ENCODE measurements at regions not wholly inside any gene's neighbourhood (a gene's known extent, or its start where the extent isn't known, plus 50 kb on each side); places are given as distances from the start of the nearest gene placed in this dataset.

GRCh38 chr9:107983762-107984161 is 494.2 kb upstream of the KLF4 start:
- no peak for DNase-seq
- H3K36me3 ChIP-seq (replicated peaks; ENCODE audit: control insufficient read depth, insufficient read depth, low read length), result no peaks in the 10 kb centered on the region
- H3K4me3 ChIP-seq (ENCODE audit: insufficient read depth, low read depth, low read length), result no peak overlapping the region
- no peaks in the 10 kb centered on the region for H3K27me3 ChIP-seq (ENCODE audit: control insufficient read depth, insufficient read depth, low read length)

GRCh38 chr9:107983181-107983603 is 493.6 kb upstream of the KLF4 start:
- no peak for DNase-seq
- H3K4me3 ChIP-seq (ENCODE audit: insufficient read depth, low read depth, low read length), result no peak overlapping the region
- H3K36me3 ChIP-seq (replicated peaks; ENCODE audit: control insufficient read depth, insufficient read depth, low read length), result no peaks in the 10 kb centered on the region
- H3K27me3 ChIP-seq (ENCODE audit: control insufficient read depth, insufficient read depth, low read length), result no peaks in the 10 kb centered on the region

- H3K4me3 ChIP-seq (ENCODE audit: insufficient read depth, low read depth, low read length), result no peak overlapping the region
- DNase-seq, result no peak
- H3K27me3 ChIP-seq (ENCODE audit: control insufficient read depth, insufficient read depth, low read length), result no peaks in the 10 kb centered on the region
- no peaks in the 10 kb centered on the region for H3K36me3 ChIP-seq (replicated peaks; ENCODE audit: control insufficient read depth, insufficient read depth, low read length)
Measured at GRCh38 chr9:107982745-107983144, 493.2 kb upstream of the KLF4 start.

DNA sequence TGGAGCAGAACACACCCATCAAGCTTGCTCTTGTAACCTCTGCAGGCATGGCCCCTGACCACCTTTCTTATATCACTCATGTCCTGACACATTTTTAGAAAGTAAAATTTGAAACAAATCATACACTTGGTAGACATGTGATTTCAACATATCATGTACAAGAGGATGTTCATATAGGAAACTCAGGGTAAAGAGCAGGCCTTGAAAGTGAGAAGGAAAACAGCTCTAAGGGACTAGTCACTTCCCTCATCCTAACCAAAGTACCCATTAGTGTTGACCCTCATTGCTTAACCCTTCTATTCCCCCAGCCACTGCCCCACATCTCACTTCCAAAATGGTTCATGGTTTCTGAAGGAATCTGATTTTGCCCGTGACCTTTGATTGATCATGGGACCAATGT is 492.4 kb upstream of the KLF4 start:
- no peak for DNase-seq
- H3K36me3 ChIP-seq (replicated peaks; ENCODE audit: control insufficient read depth, insufficient read depth, low read length), result no peaks in the 10 kb centered on the region
- H3K4me3 ChIP-seq (ENCODE audit: insufficient read depth, low read depth, low read length), result no peak overlapping the region
- H3K27me3 ChIP-seq (ENCODE audit: control insufficient read depth, insufficient read depth, low read length), result no peaks in the 10 kb centered on the region

GRCh38 chr9:107980984-107981383 is 491.4 kb upstream of the KLF4 start:
- Histone ChIP-seq H3K36me3 (replicated peaks; ENCODE audit: control insufficient read depth, insufficient read depth, low read length) (no peaks in the 10 kb centered on the region), H3K4me3 (ENCODE audit: insufficient read depth, low read depth, low read length) (no peak overlapping the region), H3K27me3 (ENCODE audit: control insufficient read depth, insufficient read depth, low read length) (no peaks in the 10 kb centered on the region)
- DNase-seq, result no peak

DNA sequence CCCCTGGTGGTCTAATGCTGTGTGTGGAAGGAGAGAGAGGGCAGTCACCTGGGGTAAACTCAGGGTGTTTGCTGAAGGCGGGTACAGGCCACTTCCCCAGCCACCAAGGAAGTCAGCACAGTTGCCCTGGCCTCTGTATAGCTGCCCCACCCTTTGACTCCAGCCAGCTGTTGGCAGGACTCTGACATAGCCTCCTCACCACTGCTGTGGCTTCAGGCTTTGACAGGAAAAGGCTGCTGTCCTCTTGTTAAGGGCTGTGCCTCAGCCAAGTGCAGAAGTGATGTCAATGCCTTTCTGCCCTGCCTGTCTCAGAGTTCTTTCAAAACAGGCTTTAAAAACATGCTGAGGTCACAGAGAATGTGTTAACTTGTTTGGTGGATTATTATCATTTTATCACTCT is 487.2 kb upstream of the KLF4 start:
- Histone ChIP-seq H3K4me3 (ENCODE audit: insufficient read depth, low read depth, low read length) (no peak overlapping the region), H3K36me3 (replicated peaks; ENCODE audit: control insufficient read depth, insufficient read depth, low read length) (no peaks in the 10 kb centered on the region), H3K27me3 (ENCODE audit: control insufficient read depth, insufficient read depth, low read length) (no peaks in the 10 kb centered on the region)
- no peak for DNase-seq

GRCh38 chr9:107975426-107976010 is 485.9 kb upstream of the KLF4 start:
- Histone ChIP-seq H3K27me3 (ENCODE audit: control insufficient read depth, insufficient read depth, low read length) (no peaks in the 10 kb centered on the region), H3K4me3 (ENCODE audit: insufficient read depth, low read depth, low read length) (no peak overlapping the region)
- DNase-seq, result no peak

DNA sequence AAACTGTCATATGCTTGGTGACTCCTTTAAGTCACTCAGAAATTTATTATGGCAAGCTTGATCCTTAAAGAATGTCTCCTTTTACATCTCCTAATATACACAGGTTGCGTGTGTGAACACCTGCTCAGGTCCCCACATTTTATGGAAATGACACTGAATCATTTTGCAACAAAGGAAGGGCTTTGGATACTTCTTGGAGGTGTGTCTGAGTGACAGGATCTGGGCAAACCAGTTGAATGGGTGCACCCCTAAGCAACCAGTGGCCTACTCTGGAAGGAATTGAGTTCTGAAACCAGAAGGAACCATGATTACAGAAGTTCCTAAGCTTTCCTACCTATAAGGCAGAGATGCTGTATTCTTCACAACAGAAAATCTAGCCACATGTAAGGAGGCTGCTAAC is 483.9 kb upstream of the KLF4 start:
- H3K27me3 ChIP-seq (ENCODE audit: control insufficient read depth, insufficient read depth, low read length), result no peaks in the 10 kb centered on the region
- H3K36me3 ChIP-seq (replicated peaks; ENCODE audit: control insufficient read depth, insufficient read depth, low read length), result no peaks in the 10 kb centered on the region
- no peak overlapping the region for H3K4me3 ChIP-seq (ENCODE audit: insufficient read depth, low read depth, low read length)
- no peak for DNase-seq

More at GRCh38 chr9:107975426-107976010, 485.9 kb upstream of the KLF4 start:
- H3K36me3 ChIP-seq (replicated peaks; ENCODE audit: control insufficient read depth, insufficient read depth, low read length), result no peaks in the 10 kb centered on the region

DNA sequence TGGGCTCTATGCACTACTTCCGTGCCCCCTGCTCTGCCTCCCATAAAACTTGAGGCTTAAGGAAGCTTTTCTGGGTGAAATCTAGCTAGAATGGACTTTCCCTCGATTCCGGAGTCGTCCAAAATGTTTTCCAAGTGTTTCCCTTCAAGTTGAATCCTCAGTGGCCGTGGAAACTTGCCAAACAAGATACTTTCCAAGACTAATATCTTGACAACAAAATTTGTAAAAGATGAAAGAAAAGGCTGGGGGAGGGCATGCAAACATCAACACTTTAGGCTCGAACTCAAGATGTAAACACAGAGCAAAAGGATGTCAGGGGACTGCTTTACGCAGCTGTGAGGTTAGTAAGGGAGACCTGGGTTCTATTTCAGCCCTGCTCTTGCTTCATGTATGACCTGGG is 482.8 kb upstream of the KLF4 start:
- Histone ChIP-seq H3K36me3 (replicated peaks; ENCODE audit: control insufficient read depth, insufficient read depth, low read length) (no peaks in the 10 kb centered on the region), H3K4me3 (ENCODE audit: insufficient read depth, low read depth, low read length) (no peak overlapping the region), H3K27me3 (ENCODE audit: control insufficient read depth, insufficient read depth, low read length) (no peaks in the 10 kb centered on the region)
- no peak for DNase-seq

- DNase-seq, result no peak
- Histone ChIP-seq H3K36me3 (replicated peaks; ENCODE audit: control insufficient read depth, insufficient read depth, low read length) (no peaks in the 10 kb centered on the region), H3K4me3 (ENCODE audit: insufficient read depth, low read depth, low read length) (no peak overlapping the region), H3K27me3 (ENCODE audit: control insufficient read depth, insufficient read depth, low read length) (no peaks in the 10 kb centered on the region; the same call in 1 of the 2 replicates)
Measured at GRCh38 chr9:107971241-107971640, 481.7 kb upstream of the KLF4 start.

DNA sequence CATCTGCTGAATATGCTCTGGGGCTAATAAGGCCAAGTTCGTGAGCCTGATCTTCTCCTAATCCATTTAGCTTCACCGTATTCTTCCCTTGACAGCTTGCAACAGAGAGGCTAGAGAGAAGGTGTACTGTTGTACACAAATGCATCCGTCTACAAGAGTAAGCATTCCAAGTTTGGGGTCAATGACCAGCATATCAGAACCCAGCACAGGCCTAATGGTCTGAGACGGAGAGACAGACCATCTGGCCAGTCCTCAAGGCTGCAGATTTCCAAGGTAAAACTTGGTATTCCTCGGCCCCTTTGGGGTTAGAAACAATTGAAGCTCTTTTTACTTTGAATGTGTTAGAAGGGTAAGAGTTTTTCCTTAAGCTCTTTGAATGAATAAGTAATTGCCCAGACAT is 481.2 kb upstream of the KLF4 start:
- H3K27me3 ChIP-seq (ENCODE audit: control insufficient read depth, insufficient read depth, low read length), result no peaks in the 10 kb centered on the region; the same call in 1 of the 2 replicates
- DNase-seq, result no peak
- H3K36me3 ChIP-seq (replicated peaks; ENCODE audit: control insufficient read depth, insufficient read depth, low read length), result no peaks in the 10 kb centered on the region
- H3K4me3 ChIP-seq (ENCODE audit: insufficient read depth, low read depth, low read length), result no peak overlapping the region

DNA sequence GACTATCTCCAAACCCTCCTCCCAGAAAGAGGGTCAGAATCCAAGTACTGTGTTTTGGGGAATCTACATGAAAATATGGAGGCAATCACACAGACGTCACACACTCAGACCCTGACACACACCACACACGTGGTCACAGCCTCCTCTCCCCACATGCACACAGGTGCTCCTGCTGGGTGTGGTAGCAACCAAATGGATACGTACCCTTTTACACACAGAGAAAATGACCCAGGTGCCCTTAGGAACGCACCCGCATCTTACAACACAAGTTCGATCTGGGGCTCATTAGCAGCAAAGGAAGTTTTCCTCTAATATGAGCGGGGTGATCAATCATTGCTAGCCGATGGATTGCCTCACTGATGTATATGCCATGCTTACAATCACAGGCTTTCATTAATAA is 480.2 kb upstream of the KLF4 start:
- H3K4me3 ChIP-seq (ENCODE audit: insufficient read depth, low read depth, low read length), result no peak overlapping the region
- DNase-seq, result no peak
- H3K36me3 ChIP-seq (replicated peaks; ENCODE audit: control insufficient read depth, insufficient read depth, low read length), result no peaks in the 10 kb centered on the region
- no peaks in the 10 kb centered on the region; the same call in 1 of the 2 replicates for H3K27me3 ChIP-seq (ENCODE audit: control insufficient read depth, insufficient read depth, low read length)

- no peak for DNase-seq
- Histone ChIP-seq H3K27me3 (ENCODE audit: control insufficient read depth, insufficient read depth, low read length) (no peaks in the 10 kb centered on the region; the same call in 1 of the 2 replicates), H3K36me3 (replicated peaks; ENCODE audit: control insufficient read depth, insufficient read depth, low read length) (no peaks in the 10 kb centered on the region), H3K4me3 (ENCODE audit: insufficient read depth, low read depth, low read length) (no peak overlapping the region)
Measured at GRCh38 chr9:107969141-107969540, 479.6 kb upstream of the KLF4 start.

GRCh38 chr9:107963246-107963645 is 473.7 kb upstream of the KLF4 start:
- DNase-seq, result no peak
- no peak overlapping the region for H3K4me3 ChIP-seq (ENCODE audit: insufficient read depth, low read depth, low read length)
- H3K36me3 ChIP-seq (replicated peaks; ENCODE audit: control insufficient read depth, insufficient read depth, low read length), result no peaks in the 10 kb centered on the region
- H3K27me3 ChIP-seq (ENCODE audit: control insufficient read depth, insufficient read depth, low read length), result no peaks in the 10 kb centered on the region; the same call in 1 of the 2 replicates

DNA sequence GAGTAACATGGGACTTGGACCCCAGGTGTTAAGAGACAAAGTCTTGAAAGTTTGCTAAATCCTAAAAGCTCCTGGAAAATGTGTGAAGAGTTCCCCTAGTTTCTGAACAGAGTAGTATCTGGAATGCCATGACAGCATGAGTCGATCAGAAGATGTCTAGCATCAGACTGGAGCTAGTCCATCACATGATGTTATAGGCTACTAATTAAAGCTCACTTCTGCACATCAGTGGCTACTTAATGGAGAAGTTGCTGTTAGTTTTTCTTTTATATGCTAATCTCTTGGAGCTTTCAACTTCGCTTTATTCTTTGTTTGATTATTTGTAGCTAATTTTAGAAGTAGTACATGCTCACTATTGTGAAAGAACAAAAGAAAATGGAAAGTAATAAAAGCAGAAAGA is 471.3 kb upstream of the KLF4 start:
- H3K4me3 ChIP-seq (ENCODE audit: insufficient read depth, low read depth, low read length), result no peak overlapping the region
- H3K36me3 ChIP-seq (replicated peaks; ENCODE audit: control insufficient read depth, insufficient read depth, low read length), result no peaks in the 10 kb centered on the region
- no peaks in the 10 kb centered on the region for H3K27me3 ChIP-seq (ENCODE audit: control insufficient read depth, insufficient read depth, low read length)
- no peak for DNase-seq

DNA sequence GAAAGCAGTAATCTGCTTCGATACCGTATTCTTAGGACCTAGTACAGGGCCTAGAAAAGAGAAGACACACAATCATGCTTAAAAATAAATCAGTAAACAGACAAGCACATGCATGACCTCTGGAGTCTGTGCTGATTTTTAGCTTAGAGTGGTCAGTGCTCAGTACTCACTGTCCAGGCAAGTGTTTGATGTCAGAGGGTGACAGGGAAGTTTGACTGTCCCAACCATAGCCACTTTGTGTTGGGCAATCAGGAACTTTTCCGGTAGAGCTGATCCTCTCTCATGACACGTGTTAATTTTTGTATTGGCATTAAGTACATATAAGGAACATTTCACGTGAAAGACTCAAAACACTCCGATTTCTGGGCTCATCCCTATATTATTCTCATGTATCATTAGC is 464.7 kb upstream of the KLF4 start:
- Histone ChIP-seq H3K36me3 (replicated peaks; ENCODE audit: control insufficient read depth, insufficient read depth, low read length) (no peaks in the 10 kb centered on the region), H3K27me3 (ENCODE audit: control insufficient read depth, insufficient read depth, low read length) (no peaks in the 10 kb centered on the region), H3K4me3 (ENCODE audit: insufficient read depth, low read depth, low read length) (no peak overlapping the region)
- no peak for DNase-seq
